HEK293 (cell line): ENCODE measurements at regions not wholly inside any gene's neighbourhood (a gene's known extent, or its start where the extent isn't known, plus 50 kb on each side); places are given as distances from the start of the nearest gene placed in this dataset.

Source experiments
- ATF2 ChIP-seq: fragments of 450-650 bp; formaldehyde crosslinking; IDR thresholded peaks from 2 replicates; pipeline ENCODE4 v1.5.1; 2016; ENCODE audit warnings: missing biosample characterization, missing genetic modification characterization, low read depth
- GLI4 ChIP-seq: fragments of 450-650 bp; formaldehyde crosslinking; IDR thresholded peaks from 2 replicates; pipeline ENCODE4 v1.5.1; 2016; ENCODE audit warnings: missing biosample characterization, missing genetic modification characterization
- ZBTB49 ChIP-seq: fragments of 450-650 bp; formaldehyde crosslinking; IDR thresholded peaks from 2 replicates; pipeline ENCODE4 v1.5.1; 2016; ENCODE audit warnings: missing biosample characterization, missing genetic modification characterization, low read depth
- ZNF214 ChIP-seq: fragments of 450-650 bp; formaldehyde crosslinking; IDR thresholded peaks from 2 replicates; pipeline ENCODE4 v1.5.1; 2017; ENCODE audit warnings: missing biosample characterization, mild to moderate bottlenecking, missing genetic modification characterization, borderline replicate concordance
- ZNF239 ChIP-seq: fragments of 450-650 bp; formaldehyde crosslinking; IDR thresholded peaks from 2 replicates; pipeline ENCODE4 v1.5.1; 2016; ENCODE audit warnings: missing biosample characterization, missing genetic modification characterization
- ZNF629 ChIP-seq: fragments of 450-650 bp; formaldehyde crosslinking; IDR thresholded peaks from 2 replicates; pipeline ENCODE4 v1.5.1; 2017; ENCODE audit warnings: missing biosample characterization, missing genetic modification characterization
- ZNF843 ChIP-seq: fragments of 450-650 bp; formaldehyde crosslinking; IDR thresholded peaks from 2 replicates; pipeline ENCODE4 v1.5.1; 2016; ENCODE audit warnings: missing biosample characterization, missing genetic modification characterization
- TF ChIP-seq, protein P1 (sequence below): fragments of 450-650 bp; formaldehyde crosslinking; IDR thresholded peaks from 2 replicates; pipeline ENCODE4 v1.5.1; 2016; ENCODE audit warnings: missing biosample characterization, missing genetic modification characterization

GRCh38 chr11:121749691-121750090 lies 296.9 kb upstream of the SORL1-AS1 start:
- TF ChIP-seq ZNF214 (tag by site-specific recombination) (no peak), ZNF239 (tag by site-specific recombination) (no peak), GLI4 (tag by site-specific recombination) (no peak), ZBTB49 (tag by site-specific recombination) (no peak), ATF2 (tag by site-specific recombination) (no peak), ZNF629 (tag by site-specific recombination) (no peak), ZNF843 (tag by site-specific recombination) (no peak)
- TF ChIP-seq, protein P1, sequence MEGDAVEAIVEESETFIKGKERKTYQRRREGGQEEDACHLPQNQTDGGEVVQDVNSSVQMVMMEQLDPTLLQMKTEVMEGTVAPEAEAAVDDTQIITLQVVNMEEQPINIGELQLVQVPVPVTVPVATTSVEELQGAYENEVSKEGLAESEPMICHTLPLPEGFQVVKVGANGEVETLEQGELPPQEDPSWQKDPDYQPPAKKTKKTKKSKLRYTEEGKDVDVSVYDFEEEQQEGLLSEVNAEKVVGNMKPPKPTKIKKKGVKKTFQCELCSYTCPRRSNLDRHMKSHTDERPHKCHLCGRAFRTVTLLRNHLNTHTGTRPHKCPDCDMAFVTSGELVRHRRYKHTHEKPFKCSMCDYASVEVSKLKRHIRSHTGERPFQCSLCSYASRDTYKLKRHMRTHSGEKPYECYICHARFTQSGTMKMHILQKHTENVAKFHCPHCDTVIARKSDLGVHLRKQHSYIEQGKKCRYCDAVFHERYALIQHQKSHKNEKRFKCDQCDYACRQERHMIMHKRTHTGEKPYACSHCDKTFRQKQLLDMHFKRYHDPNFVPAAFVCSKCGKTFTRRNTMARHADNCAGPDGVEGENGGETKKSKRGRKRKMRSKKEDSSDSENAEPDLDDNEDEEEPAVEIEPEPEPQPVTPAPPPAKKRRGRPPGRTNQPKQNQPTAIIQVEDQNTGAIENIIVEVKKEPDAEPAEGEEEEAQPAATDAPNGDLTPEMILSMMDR (tag by site-specific recombination): no peak
